ENCODE measurements at regions not wholly inside any gene's neighbourhood (a gene's known extent, or its start where the extent isn't known, plus 50 kb on each side); places are given as distances from the start of the nearest gene placed in this dataset.

- TF ChIP-seq, protein P1, sequence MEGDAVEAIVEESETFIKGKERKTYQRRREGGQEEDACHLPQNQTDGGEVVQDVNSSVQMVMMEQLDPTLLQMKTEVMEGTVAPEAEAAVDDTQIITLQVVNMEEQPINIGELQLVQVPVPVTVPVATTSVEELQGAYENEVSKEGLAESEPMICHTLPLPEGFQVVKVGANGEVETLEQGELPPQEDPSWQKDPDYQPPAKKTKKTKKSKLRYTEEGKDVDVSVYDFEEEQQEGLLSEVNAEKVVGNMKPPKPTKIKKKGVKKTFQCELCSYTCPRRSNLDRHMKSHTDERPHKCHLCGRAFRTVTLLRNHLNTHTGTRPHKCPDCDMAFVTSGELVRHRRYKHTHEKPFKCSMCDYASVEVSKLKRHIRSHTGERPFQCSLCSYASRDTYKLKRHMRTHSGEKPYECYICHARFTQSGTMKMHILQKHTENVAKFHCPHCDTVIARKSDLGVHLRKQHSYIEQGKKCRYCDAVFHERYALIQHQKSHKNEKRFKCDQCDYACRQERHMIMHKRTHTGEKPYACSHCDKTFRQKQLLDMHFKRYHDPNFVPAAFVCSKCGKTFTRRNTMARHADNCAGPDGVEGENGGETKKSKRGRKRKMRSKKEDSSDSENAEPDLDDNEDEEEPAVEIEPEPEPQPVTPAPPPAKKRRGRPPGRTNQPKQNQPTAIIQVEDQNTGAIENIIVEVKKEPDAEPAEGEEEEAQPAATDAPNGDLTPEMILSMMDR (conservative IDR thresholded peaks at IDR 0.05; ENCODE audit: low read depth, low read length): no peak
- no peak for TF ChIP-seq EZH2phosphoT487 (IDR thresholded peaks at IDR 0.05; ENCODE audit: borderline replicate concordance, low read length)
- TF ChIP-seq EZH2 (IDR thresholded peaks at IDR 0.05; ENCODE audit: low read length, unreplicated experiment): no peak
Observed at GRCh38 chr13:108365255-108365654, 95.7 kb downstream of the TNFSF13B start.
